Embryonic facial prominence (tissue), 1 donor: ENCODE measurements at regions not wholly inside any gene's neighbourhood (a gene's known extent, or its start where the extent isn't known, plus 50 kb on each side); places are given as distances from the start of the nearest gene placed in this dataset.

Source experiments
- DNase-seq: peaks from one replicate; pipeline ENCODE4 v3.0.0-alpha.2; 2016; ENCODE audit errors: extremely low spot score

GRCh38 chr1:98422816-98423215, 238.7 kb upstream of the SNX7 start:
- DNase-seq, result no peak

GRCh38 chr1:98421085-98421435, 240.5 kb upstream of the SNX7 start:
- no peak for DNase-seq

- no peak for DNase-seq
These were observed 241.0 kb upstream of the SNX7 start for GRCh38 chr1:98420376-98421084.

- no peak for DNase-seq
These were observed 243.7 kb upstream of the SNX7 start for GRCh38 chr1:98417820-98418219.

GRCh38 chr1:98410082-98410481, 251.4 kb upstream of the SNX7 start:
- DNase-seq, result no peak

GRCh38 chr1:98406352-98407088, 255.0 kb upstream of the SNX7 start:
- no peak for DNase-seq

- no peak for DNase-seq
These were observed 255.9 kb upstream of the SNX7 start for GRCh38 chr1:98405581-98406074.

GRCh38 chr1:98404866-98405265, 256.7 kb upstream of the SNX7 start:
- no peak for DNase-seq

GRCh38 chr1:98403963-98404480, 257.5 kb upstream of the SNX7 start:
- no peak for DNase-seq

GRCh38 chr1:98402860-98403259, 258.7 kb upstream of the SNX7 start:
- no peak for DNase-seq

- no peak for DNase-seq
These were observed 261.1 kb upstream of the SNX7 start for GRCh38 chr1:98400446-98400845.

GRCh38 chr1:98399218-98399617, 262.3 kb upstream of the SNX7 start:
- no peak for DNase-seq

- no peak for DNase-seq
These were observed 262.9 kb upstream of the SNX7 start for GRCh38 chr1:98398649-98399048.

- DNase-seq, result no peak
These were observed 263.4 kb upstream of the SNX7 start for GRCh38 chr1:98398092-98398491.

GRCh38 chr1:98393719-98394118, 267.8 kb upstream of the SNX7 start:
- no peak for DNase-seq

- no peak for DNase-seq
These were observed 270.3 kb upstream of the SNX7 start for GRCh38 chr1:98391175-98391574.

- no peak for DNase-seq
These were observed 271.7 kb upstream of the SNX7 start for GRCh38 chr1:98389809-98390208.

GRCh38 chr1:98388441-98388840, 273.1 kb upstream of the SNX7 start:
- DNase-seq, result no peak

- no peak for DNase-seq
These were observed 273.8 kb upstream of the SNX7 start for GRCh38 chr1:98387701-98388100.

GRCh38 chr1:98386675-98387440, 274.7 kb upstream of the SNX7 start:
- DNase-seq, result no peak

- DNase-seq, result no peak
These were observed 275.9 kb upstream of the SNX7 start for GRCh38 chr1:98385652-98386051.

- DNase-seq, result no peak
These were observed 276.9 kb upstream of the SNX7 start for GRCh38 chr1:98384461-98385141.
